ENCODE measurements at regions not wholly inside any gene's neighbourhood (a gene's known extent, or its start where the extent isn't known, plus 50 kb on each side); places are given as distances from the start of the nearest gene placed in this dataset.

DNA sequence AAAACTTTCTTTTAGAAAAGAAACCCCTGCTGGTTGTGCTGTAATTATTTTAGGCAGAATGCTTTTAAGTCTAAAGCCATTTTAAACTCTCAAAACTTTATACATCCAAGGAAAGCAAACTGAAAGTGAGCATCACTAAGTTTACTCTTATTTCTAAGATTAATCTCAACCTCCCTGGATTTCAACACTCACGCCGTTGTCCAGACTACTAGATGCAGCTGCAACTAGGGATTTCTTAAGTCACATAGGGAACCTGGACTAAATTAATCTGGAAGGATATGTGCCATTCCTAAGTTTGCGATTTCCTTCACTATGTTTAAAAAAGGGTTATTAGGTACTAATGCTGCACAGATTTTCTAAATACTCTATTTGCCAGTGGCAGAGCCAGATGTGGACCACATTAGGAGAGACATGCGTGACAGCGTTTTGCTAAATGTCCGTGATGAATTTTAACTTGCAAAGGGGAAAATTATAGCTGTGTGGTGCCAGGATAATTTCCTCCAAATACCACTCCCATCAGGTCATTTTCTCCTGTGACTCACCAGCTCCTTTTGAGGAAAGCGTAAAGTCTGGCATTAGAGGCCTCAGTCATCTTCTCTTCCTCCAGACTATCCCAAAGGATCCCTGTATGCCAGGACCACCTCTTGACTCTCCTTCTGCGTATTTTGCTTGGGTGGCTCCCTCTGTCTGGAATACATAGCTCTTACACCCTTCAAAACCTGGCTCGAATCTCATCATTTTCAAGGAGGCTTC, 143.7 kb downstream of the ATL2 start:
- in situ Hi-C loops (cut with MboI; ENCODE audit: low sequenced_read_pairs): no loop called here
- ATAC-seq (ENCODE audit: low read depth) (no peak), DNase-seq (peak; percentile 31)
- H2BK15ac ChIP-seq (ENCODE audit: low read depth, low read length): no peak overlapping the region
- H4K20me1 ChIP-seq (ENCODE audit: insufficient read depth, low read length): no peaks in the 10 kb centered on the region
- H2BK20ac ChIP-seq (ENCODE audit: low read depth, low read length): no peak overlapping the region
- dilution Hi-C loops (cut with HindIII; ENCODE audit: low sequenced_read_pairs, unreplicated experiment): no loop called here
- ChIA-PET CTCF (no interaction called here), POLR2A (ENCODE audit: unreplicated experiment) (interaction anchor here (0.7 kb wide), 1 partner anchor 10 kb away, joined by 3 read pairs; no protein-coding TSS in a partner anchor)
- no TSS peak for BruUV-seq (replicated peaks)
- H3K79me1 ChIP-seq (ENCODE audit: low read depth in 1 of 2, low read length in 2 of 2): no peaks in the 10 kb centered on the region
- intact Hi-C loops (cut with micrococcal nuclease): no loop called here
- no peak overlapping the region for H2AK5ac ChIP-seq (ENCODE audit: low read depth, low read length)
- H3K4me3 ChIP-seq (ENCODE audit: insufficient read depth, low read depth, low read length): no peak overlapping the region
- no peak overlapping the region for H4K5ac ChIP-seq (ENCODE audit: low read depth, low read length)
- no peak overlapping the region for H2BK120ac ChIP-seq (ENCODE audit: low read depth, low read length)
- no peak overlapping the region for H4K91ac ChIP-seq (ENCODE audit: insufficient read depth, low read depth, low read length)
- TF ChIP-seq CEBPB (IDR thresholded peaks at IDR 0.05; ENCODE audit: low read depth, low read length): no peak
- TF ChIP-seq RAD21 (IDR thresholded peaks at IDR 0.05; ENCODE audit: low read length): no peak
- no peak for TF ChIP-seq MAFK (IDR thresholded peaks at IDR 0.05; ENCODE audit: low read depth, low read length)
- TF ChIP-seq FOS (IDR thresholded peaks at IDR 0.05; ENCODE audit: low read depth, low read length): no peak
- TF ChIP-seq NFE2L2 (IDR thresholded peaks at IDR 0.05; ENCODE audit: low read depth, low read length): no peak
- TF ChIP-seq, protein P1, sequence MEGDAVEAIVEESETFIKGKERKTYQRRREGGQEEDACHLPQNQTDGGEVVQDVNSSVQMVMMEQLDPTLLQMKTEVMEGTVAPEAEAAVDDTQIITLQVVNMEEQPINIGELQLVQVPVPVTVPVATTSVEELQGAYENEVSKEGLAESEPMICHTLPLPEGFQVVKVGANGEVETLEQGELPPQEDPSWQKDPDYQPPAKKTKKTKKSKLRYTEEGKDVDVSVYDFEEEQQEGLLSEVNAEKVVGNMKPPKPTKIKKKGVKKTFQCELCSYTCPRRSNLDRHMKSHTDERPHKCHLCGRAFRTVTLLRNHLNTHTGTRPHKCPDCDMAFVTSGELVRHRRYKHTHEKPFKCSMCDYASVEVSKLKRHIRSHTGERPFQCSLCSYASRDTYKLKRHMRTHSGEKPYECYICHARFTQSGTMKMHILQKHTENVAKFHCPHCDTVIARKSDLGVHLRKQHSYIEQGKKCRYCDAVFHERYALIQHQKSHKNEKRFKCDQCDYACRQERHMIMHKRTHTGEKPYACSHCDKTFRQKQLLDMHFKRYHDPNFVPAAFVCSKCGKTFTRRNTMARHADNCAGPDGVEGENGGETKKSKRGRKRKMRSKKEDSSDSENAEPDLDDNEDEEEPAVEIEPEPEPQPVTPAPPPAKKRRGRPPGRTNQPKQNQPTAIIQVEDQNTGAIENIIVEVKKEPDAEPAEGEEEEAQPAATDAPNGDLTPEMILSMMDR (conservative IDR thresholded peaks at IDR 0.05; ENCODE audit: low read depth, low read length): no peak
- TF ChIP-seq RCOR1 (IDR thresholded peaks at IDR 0.05; ENCODE audit: insufficient replicate concordance, low read length): no peak
- TF ChIP-seq RFX5 (IDR thresholded peaks at IDR 0.05; ENCODE audit: low read depth, low read length): no peak
- no peak for TF ChIP-seq CHD1 (IDR thresholded peaks at IDR 0.05; ENCODE audit: low read depth, low read length)
- no peak overlapping the region for H3K4ac ChIP-seq (ENCODE audit: low read depth, low read length)
- no peak overlapping the region for H2AFZ ChIP-seq (replicated peaks; ENCODE audit: low read length, poor library complexity)
- peaks cover 10% of the 10 kb centered on the region for H3K27me3 ChIP-seq (ENCODE audit: control insufficient read depth, insufficient read depth, low read length)
- no peak overlapping the region for H2BK5ac ChIP-seq (ENCODE audit: low read depth, low read length, poor library complexity, severe bottlenecking)
- H3K27ac ChIP-seq (ENCODE audit: insufficient read depth, low read length): no peak overlapping the region
- no peaks in the 10 kb centered on the region for H3K9me3 ChIP-seq (ENCODE audit: control insufficient read depth, insufficient read depth, low read length)
- no peak overlapping the region for H3K4me2 ChIP-seq (ENCODE audit: low read depth, low read length)
- no peak overlapping the region for H3K14ac ChIP-seq (replicated peaks; ENCODE audit: low read depth, low read length)
- no peak overlapping the region for H3K9ac ChIP-seq (ENCODE audit: low read depth, low read length)
- H3K36me3 ChIP-seq (ENCODE audit: control insufficient read depth, insufficient read depth, low read length): no peaks in the 10 kb centered on the region
- H3K56ac ChIP-seq (ENCODE audit: extremely low read depth, insufficient read depth, low read length): no peak overlapping the region
- no peak overlapping the region for H3K18ac ChIP-seq (ENCODE audit: low read depth, low read length)
- H4K8ac ChIP-seq (ENCODE audit: low read depth in 2 of 2, low read length in 2 of 2): no peak overlapping the region
- no peaks in the 10 kb centered on the region for H3K9me1 ChIP-seq (ENCODE audit: insufficient read depth, low read length)
- no peaks in the 10 kb centered on the region for H3K4me1 ChIP-seq (ENCODE audit: control insufficient read depth, insufficient read depth, low read length)
- H2AK9ac ChIP-seq (replicated peaks; ENCODE audit: low read depth, low read length, poor library complexity): no peak overlapping the region
- no peak overlapping the region for H3K23ac ChIP-seq (ENCODE audit: low read depth, low read length)
- 100% methylated on average over 1 of the region's 9 CpGs; no CpG with 5 or more reads in 1 of the 2 experiments for WGBS, 2 experiments (ENCODE audit: extremely low coverage in 2 of 2, insufficient read length in 1 of 2)
